AG04450 (cell line): ENCODE measurements at regions not wholly inside any gene's neighbourhood (a gene's known extent, or its start where the extent isn't known, plus 50 kb on each side); places are given as distances from the start of the nearest gene placed in this dataset.
"Not testable (repeated sequence)": the region's sequence is repeated elsewhere in the genome, so short reads cannot be mapped to it uniquely, and the experiment has no call there.

Experiments
- CTCF ChIA-PET: fragments of 300-600, 350-600 bp; formaldehyde crosslinking; extraction: SDS; loops from one replicate; lab custom pipeline; 2022; ENCODE audit warnings: antibody characterized with exemption, inconsistent platforms; lab: Charles Lee
- POLR2A ChIA-PET: fragments of 350-600 bp; formaldehyde crosslinking; extraction: SDS; loops from one replicate; lab custom pipeline; 2021; ENCODE audit warnings: antibody characterized with exemption, inconsistent platforms; lab: Yijun Ruan, JAX
- DNase-seq: peaks from one replicate; pipeline ENCODE4 v3.0.0-alpha.2; 2011; ENCODE audit warnings: low read depth, low spot score
- H3K27ac ChIP-seq: one replicate; pipeline ENCODE4 v1.5.1; 2012; ENCODE audit warnings: low read depth, low read length, control low read depth
- H3K27me3 ChIP-seq: one replicate; pipeline ENCODE4 v1.6.0; 2012; ENCODE audit warnings: low read length; ENCODE audit not compliant: control insufficient read depth, insufficient read depth
- H3K4me3 ChIP-seq: 2 replicates; pipeline ENCODE4 v1.5.1; 2011; ENCODE audit warnings: mild to moderate bottlenecking, low read depth, low read length, control low read depth
- H3K9me3 ChIP-seq: 2 replicates; pipeline ENCODE4 v1.5.1; 2012; ENCODE audit warnings: low read length; ENCODE audit not compliant: control insufficient read depth, insufficient read depth
- TF ChIP-seq, protein P1 (sequence below): IDR thresholded peaks from 2 replicates; pipeline ENCODE4 v1.5.1; 2011; ENCODE audit warnings: low read depth, low read length, control low read depth, inconsistent platforms

DNA sequence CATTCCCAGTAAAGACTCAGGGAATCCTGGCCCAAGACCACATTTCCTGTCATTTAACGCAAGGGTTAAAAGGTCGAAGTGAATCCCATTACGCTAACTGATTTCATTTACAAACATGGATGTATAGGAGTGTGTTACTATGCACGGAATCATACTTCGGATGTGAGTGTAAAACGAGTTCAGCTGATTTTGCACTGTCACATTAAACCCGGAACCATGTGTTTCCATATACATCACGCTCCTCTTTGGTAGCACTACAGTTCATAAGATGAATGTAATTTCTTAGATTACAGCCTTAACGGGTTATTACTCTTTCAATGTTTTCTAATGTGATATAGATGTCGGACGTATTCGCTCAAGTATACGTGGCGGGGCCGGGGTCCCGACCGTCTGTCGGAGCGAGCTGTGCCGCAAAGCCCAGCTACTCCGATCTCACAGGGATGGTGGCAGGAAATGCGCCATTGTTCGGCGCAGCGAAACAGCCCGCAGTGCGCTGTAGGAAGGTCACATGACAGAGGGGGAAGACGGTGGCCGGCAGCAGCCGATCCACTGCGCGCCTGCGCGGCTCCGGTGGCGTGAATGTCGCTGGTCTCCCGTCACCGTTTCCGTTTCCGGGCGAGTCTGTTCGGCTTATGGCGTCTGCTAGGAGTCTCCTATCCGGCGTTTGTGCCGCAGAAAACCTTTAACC is 97.3 kb downstream of the NPAP1 start:
- peak overlapping the region; percentile 79 for H3K27ac ChIP-seq
- POLR2A ChIA-PET = interaction anchor here (1.0 to 1.4 kb wide), 2 partner anchors 85 to 666 kb away, joined by 3 to 4 read pairs; partner anchors contain the start of gene UBE3A

GRCh38 chr15:24777307-24777706 is 101.7 kb downstream of the NPAP1 start:
- TF ChIP-seq, protein P1, sequence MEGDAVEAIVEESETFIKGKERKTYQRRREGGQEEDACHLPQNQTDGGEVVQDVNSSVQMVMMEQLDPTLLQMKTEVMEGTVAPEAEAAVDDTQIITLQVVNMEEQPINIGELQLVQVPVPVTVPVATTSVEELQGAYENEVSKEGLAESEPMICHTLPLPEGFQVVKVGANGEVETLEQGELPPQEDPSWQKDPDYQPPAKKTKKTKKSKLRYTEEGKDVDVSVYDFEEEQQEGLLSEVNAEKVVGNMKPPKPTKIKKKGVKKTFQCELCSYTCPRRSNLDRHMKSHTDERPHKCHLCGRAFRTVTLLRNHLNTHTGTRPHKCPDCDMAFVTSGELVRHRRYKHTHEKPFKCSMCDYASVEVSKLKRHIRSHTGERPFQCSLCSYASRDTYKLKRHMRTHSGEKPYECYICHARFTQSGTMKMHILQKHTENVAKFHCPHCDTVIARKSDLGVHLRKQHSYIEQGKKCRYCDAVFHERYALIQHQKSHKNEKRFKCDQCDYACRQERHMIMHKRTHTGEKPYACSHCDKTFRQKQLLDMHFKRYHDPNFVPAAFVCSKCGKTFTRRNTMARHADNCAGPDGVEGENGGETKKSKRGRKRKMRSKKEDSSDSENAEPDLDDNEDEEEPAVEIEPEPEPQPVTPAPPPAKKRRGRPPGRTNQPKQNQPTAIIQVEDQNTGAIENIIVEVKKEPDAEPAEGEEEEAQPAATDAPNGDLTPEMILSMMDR = no peak
- CTCF ChIA-PET = no interaction called here

More for the DNA sequence above, 97.3 kb downstream of the NPAP1 start:
- TF ChIP-seq, protein P1 = no peak
- H3K4me3 ChIP-seq = peak overlapping the region; percentile 63
- H3K9me3 ChIP-seq = peaks cover 9% of the 10 kb centered on the region; the same call in 1 of the 2 replicates
- peak; percentile 52 for DNase-seq
- CTCF ChIA-PET = no interaction called here
- no peaks in the 10 kb centered on the region for H3K27me3 ChIP-seq

GRCh38 chr15:24784506-24784905 is 108.9 kb downstream of the NPAP1 start:
- H3K27ac ChIP-seq = no peak overlapping the region
- H3K4me3 ChIP-seq = no peak overlapping the region
- POLR2A ChIA-PET = no interaction called here
- no peaks in the 10 kb centered on the region for H3K27me3 ChIP-seq
- CTCF ChIA-PET = no interaction called here
- TF ChIP-seq, protein P1 = no peak
- no peak for DNase-seq
- H3K9me3 ChIP-seq = no peaks in the 10 kb centered on the region; the same call in 1 of the 2 replicates

More at GRCh38 chr15:24777307-24777706, 101.7 kb downstream of the NPAP1 start:
- Histone ChIP-seq H3K9me3 (peaks cover 9% of the 10 kb centered on the region), H3K27ac (no peak overlapping the region), H3K27me3 (no peaks in the 10 kb centered on the region), H3K4me3 (no peak overlapping the region)
- no peak for DNase-seq
- POLR2A ChIA-PET = no interaction called here

- H3K27me3 ChIP-seq = no peaks in the 10 kb centered on the region
- no peak for DNase-seq
- no peak overlapping the region for H3K4me3 ChIP-seq
- ChIA-PET POLR2A (no interaction called here), CTCF (no interaction called here)
- no peaks in the 10 kb centered on the region; the same call in 1 of the 2 replicates for H3K9me3 ChIP-seq
- TF ChIP-seq, protein P1 = no peak
- no peak overlapping the region for H3K27ac ChIP-seq
These were observed 110.8 kb downstream of the NPAP1 start for GRCh38 chr15:24786347-24786746.

DNA sequence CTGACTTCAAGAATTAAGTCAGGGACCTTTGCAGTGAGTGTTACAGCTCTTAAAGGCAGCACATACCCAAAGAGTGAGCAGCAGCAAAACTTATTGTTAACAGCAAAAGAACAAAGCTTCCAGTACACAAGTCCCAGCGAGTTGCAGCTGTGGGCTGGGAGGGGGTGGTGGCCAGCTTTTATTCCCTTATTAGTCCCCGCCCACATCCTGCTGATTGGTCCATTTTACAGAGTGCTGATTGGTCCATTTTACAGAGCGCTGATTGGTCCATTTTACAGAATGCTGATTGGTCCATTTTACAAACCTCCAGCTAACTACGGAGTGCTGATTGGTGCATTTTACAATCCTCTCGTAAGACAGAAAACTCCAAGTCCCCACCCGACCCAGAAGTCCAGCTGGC is 127.0 kb downstream of the NPAP1 start:
- peaks cover 12% of the 10 kb centered on the region for H3K9me3 ChIP-seq
- H3K4me3 ChIP-seq, H3K27ac ChIP-seq, H3K27me3 ChIP-seq, DNase-seq, POLR2A ChIA-PET, CTCF ChIA-PET: not testable (repeated sequence)
